Adrenal gland (tissue), 5 donors: ENCODE measurements at regions not wholly inside any gene's neighbourhood (a gene's known extent, or its start where the extent isn't known, plus 50 kb on each side); places are given as distances from the start of the nearest gene placed in this dataset.

Experiments used
- POLR2A ChIP-seq, 2 donors: fragments of 450-650 bp; IDR thresholded peaks; one replicate each; pipeline ENCODE4 v1.6.1; 2017; ENCODE audit warnings: antibody characterized with exemption in 2 of 2, mild to moderate bottlenecking in 2 of 2, moderate library complexity in 1 of 2
- TF ChIP-seq, protein P1 (sequence below), 6 experiments: fragments of 450-650 bp in 4 of 6; fragments of 200-600 bp in 2 of 6; sonication (generic) in 1 of 6; IDR thresholded peaks; 1 replicate in 5 of 6; 2 replicates in 1 of 6; pipeline versions ENCODE4 v1.5.1 to v1.8.0; 2016 to 2021; ENCODE audit warnings: antibody characterized with exemption in 6 of 6, mild to moderate bottlenecking in 2 of 6, moderate library complexity in 1 of 6
- donor health status: DM: no; HTN: no; CAD: no.

DNA sequence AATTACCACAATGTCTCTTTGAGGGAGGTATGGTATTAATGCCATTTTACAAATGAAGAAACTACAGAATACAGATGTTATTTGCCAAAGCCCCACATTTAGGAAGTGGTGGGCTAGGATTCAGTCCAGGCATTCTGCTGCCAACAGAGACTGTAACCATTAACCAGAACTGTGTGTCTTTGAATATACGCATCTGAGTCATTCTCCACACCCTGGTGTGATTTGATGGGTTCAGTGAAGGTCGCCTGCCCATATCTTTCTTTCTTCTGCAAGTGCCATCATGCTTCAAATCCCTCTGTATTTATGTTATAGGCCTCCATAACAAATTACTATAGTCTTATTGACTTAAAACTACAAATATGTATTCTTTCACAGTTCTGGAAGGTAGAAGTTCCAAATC, 479.0 kb upstream of the DCC start:
- TF ChIP-seq, protein P1, sequence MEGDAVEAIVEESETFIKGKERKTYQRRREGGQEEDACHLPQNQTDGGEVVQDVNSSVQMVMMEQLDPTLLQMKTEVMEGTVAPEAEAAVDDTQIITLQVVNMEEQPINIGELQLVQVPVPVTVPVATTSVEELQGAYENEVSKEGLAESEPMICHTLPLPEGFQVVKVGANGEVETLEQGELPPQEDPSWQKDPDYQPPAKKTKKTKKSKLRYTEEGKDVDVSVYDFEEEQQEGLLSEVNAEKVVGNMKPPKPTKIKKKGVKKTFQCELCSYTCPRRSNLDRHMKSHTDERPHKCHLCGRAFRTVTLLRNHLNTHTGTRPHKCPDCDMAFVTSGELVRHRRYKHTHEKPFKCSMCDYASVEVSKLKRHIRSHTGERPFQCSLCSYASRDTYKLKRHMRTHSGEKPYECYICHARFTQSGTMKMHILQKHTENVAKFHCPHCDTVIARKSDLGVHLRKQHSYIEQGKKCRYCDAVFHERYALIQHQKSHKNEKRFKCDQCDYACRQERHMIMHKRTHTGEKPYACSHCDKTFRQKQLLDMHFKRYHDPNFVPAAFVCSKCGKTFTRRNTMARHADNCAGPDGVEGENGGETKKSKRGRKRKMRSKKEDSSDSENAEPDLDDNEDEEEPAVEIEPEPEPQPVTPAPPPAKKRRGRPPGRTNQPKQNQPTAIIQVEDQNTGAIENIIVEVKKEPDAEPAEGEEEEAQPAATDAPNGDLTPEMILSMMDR (IDR thresholded peaks at IDR 0.05), result no peak
- TF ChIP-seq POLR2A (IDR thresholded peaks at IDR 0.05), result no peak
